A673 (cell line): ENCODE measurements at regions not wholly inside any gene's neighbourhood (a gene's known extent, or its start where the extent isn't known, plus 50 kb on each side); places are given as distances from the start of the nearest gene placed in this dataset.

Experiments
- EZH2 ChIP-seq: fragments of 200-600 bp; sonication (generic); IDR thresholded peaks from 2 replicates; pipeline ENCODE4 v1.6.1; 2017; ENCODE audit warnings: borderline replicate concordance, low read depth, mild to moderate bottlenecking, mixed read lengths, antibody characterized with exemption, low read length; ENCODE audit not compliant: poor library complexity, severe bottlenecking
- TF ChIP-seq, protein P1 (sequence below): fragments of 300-800, 200-600 bp; sonication (generic); conservative IDR thresholded peaks from 2 replicates; pipeline ENCODE4 v1.5.1; 2017; ENCODE audit warnings: low read depth, mild to moderate bottlenecking, antibody characterized with exemption, low read length, moderate library complexity, mixed read lengths

DNA sequence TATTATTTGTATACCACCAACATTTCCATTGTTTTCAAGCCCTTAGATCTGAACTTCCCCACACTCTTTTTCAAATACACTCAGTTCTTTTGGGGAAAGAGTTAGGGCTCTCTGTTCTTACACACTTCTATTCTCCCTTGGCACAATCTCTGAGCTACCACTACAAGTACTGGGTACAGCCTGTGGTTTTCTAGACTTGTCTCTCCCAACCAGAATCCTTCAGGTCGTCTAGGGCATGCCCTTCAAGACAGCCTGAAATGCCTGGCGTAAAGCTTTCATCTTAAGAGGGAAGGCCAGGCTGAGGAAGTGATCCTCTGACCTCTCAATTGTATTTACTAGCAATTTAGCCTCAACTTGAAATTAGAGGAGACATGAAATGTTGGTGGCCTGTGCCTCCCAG lies 1442.0 kb downstream of the AACS start:
- TF ChIP-seq, protein P1, sequence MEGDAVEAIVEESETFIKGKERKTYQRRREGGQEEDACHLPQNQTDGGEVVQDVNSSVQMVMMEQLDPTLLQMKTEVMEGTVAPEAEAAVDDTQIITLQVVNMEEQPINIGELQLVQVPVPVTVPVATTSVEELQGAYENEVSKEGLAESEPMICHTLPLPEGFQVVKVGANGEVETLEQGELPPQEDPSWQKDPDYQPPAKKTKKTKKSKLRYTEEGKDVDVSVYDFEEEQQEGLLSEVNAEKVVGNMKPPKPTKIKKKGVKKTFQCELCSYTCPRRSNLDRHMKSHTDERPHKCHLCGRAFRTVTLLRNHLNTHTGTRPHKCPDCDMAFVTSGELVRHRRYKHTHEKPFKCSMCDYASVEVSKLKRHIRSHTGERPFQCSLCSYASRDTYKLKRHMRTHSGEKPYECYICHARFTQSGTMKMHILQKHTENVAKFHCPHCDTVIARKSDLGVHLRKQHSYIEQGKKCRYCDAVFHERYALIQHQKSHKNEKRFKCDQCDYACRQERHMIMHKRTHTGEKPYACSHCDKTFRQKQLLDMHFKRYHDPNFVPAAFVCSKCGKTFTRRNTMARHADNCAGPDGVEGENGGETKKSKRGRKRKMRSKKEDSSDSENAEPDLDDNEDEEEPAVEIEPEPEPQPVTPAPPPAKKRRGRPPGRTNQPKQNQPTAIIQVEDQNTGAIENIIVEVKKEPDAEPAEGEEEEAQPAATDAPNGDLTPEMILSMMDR = no peak
- TF ChIP-seq EZH2 = no peak
